Fibroblast of the aortic adventitia (primary cell): ENCODE measurements at regions not wholly inside any gene's neighbourhood (a gene's known extent, or its start where the extent isn't known, plus 50 kb on each side); places are given as distances from the start of the nearest gene placed in this dataset.

Experiments
- DNase-seq: peaks from one replicate; pipeline ENCODE4 v3.0.0-alpha.2; 2010; ENCODE audit warnings: low read depth
- H3K4me3 ChIP-seq: 2 replicates; pipeline ENCODE4 v1.5.1; 2011; ENCODE audit warnings: low read depth, mild to moderate bottlenecking, control low read depth, low read length, moderate library complexity
- TF ChIP-seq, protein P1 (sequence below): IDR thresholded peaks from 2 replicates; pipeline ENCODE4 v1.5.1; 2011; ENCODE audit warnings: mild to moderate bottlenecking, low read length, control low read depth, inconsistent platforms; ENCODE audit not compliant: insufficient read depth

DNA sequence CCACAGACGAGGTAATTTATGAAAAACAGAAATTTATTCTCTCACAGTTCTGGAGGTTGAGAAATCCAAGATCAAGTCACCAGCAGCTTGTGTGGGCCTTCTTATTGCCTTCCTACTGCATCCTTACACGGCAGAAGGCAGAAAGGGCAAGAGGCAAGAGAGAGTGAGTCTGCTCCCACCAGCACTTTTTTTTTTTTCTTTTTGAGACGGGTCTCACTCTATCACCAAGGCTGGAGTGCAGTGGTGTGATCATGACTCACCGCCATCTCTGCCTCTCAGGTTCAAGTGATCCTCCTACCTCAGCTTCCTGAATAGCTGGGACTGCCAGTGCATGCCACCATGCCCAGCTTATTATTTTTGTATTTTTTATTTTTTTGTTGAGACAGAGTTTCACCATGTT is 78.5 kb upstream of the HK2 start:
- H3K4me3 ChIP-seq: no peak overlapping the region
- DNase-seq: no peak
- TF ChIP-seq, protein P1, sequence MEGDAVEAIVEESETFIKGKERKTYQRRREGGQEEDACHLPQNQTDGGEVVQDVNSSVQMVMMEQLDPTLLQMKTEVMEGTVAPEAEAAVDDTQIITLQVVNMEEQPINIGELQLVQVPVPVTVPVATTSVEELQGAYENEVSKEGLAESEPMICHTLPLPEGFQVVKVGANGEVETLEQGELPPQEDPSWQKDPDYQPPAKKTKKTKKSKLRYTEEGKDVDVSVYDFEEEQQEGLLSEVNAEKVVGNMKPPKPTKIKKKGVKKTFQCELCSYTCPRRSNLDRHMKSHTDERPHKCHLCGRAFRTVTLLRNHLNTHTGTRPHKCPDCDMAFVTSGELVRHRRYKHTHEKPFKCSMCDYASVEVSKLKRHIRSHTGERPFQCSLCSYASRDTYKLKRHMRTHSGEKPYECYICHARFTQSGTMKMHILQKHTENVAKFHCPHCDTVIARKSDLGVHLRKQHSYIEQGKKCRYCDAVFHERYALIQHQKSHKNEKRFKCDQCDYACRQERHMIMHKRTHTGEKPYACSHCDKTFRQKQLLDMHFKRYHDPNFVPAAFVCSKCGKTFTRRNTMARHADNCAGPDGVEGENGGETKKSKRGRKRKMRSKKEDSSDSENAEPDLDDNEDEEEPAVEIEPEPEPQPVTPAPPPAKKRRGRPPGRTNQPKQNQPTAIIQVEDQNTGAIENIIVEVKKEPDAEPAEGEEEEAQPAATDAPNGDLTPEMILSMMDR: no peak

DNA sequence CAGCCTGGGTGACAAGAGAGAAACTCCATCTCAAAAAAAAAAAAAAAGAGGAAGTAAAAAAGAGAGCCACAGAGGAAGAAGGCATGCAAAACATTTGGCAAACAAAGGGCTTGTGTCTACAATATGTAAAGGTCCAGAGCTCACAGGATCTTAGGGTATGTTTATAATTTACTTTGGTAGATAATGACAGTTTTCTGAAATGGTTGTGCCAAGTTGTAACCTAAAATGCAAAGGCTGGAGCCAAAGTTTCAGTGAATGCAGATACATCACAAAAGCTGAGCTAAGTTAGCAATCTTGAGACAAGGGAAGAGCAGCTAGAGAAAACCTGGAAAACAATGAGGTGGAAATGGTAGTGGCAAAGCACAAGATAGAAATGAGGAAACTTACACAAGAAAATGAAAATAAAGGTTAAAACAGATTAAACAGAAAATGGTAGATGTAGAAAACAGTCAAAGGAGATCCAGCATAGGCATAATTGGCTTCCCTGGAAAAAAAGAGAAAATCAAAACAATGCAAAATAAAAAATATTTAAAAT is 77.5 kb upstream of the HK2 start:
- H3K4me3 ChIP-seq: no peak overlapping the region
- DNase-seq: no peak
- TF ChIP-seq, protein P1: no peak

DNA sequence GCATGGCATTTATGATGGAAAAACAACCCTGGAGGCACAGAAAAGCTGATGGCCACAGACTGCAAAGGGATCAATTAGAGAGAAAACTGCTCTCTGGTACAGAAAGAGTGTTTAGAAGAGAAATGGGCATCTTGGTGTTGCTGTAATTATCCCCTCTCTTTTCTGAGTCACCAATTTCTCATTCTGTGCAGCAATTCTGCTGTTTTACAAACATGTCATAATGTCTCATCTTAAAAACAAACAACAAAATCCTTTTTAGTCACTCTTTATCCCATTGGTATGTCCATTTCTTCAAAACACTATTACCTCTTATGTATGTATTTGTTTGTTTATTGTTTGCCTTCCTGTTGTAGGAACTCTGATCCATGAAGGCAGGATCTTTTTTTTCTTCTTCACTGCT is 73.9 kb upstream of the HK2 start:
- no peak overlapping the region for H3K4me3 ChIP-seq
- TF ChIP-seq, protein P1: no peak
- DNase-seq: no peak

DNA sequence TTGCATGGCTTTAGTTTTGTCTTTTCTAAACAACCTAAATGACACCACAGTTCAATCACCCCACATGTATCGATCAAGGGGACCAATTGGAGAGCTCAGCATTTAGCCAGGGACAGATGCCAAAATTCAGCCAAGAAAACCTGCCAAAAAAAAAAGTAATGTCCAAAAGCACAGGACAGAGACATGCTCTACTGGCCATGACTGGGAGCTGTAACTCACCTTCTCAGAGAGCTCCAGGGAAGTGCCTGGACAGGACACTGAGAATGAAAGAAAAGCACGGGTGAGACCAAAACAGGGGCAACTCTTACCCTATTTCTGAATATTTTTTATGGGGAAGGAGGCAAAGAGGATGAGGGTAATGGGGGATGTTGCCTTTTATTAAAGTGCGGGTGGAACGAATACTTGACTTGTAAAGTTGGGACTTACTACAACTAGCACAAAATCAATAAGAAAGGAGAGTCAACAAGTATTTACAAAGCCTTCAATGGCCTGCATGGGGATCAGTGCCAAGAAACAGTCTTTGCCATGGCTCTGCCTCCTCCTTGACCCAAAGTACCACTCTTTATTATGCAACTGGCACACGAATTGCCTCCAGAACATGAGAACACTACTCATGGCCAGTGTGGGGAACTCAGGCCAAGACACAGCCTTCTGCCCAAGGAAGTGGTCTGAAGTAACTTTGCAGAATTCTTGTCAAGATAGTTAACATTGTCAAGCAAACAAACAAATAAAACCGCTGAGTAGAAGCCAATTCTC is 72.9 kb upstream of the HK2 start:
- TF ChIP-seq, protein P1: no peak

DNA sequence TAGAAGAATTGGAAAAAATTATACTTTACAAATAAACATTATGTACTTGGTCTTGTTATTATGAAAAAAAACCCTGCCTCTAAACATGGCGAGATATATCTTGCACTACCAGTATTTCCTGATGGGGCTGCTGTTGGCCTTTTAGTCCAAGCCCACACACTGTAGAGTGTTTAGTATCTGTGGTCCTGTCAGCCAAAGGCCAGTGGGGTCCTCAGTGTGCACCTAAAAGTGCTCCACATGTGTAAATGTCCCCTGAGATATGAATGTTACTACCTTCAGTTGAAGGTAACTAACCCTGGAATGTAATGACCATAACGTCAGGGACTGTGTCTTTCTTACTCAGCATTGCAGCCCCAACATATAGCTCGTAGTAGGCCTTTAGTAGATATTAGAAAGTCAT is 71.1 kb upstream of the HK2 start:
- no peak for DNase-seq
- no peak overlapping the region for H3K4me3 ChIP-seq
- TF ChIP-seq, protein P1: no peak

More for the DNA sequence above, 72.9 kb upstream of the HK2 start:
- no peak overlapping the region for H3K4me3 ChIP-seq
- no peak for DNase-seq

DNA sequence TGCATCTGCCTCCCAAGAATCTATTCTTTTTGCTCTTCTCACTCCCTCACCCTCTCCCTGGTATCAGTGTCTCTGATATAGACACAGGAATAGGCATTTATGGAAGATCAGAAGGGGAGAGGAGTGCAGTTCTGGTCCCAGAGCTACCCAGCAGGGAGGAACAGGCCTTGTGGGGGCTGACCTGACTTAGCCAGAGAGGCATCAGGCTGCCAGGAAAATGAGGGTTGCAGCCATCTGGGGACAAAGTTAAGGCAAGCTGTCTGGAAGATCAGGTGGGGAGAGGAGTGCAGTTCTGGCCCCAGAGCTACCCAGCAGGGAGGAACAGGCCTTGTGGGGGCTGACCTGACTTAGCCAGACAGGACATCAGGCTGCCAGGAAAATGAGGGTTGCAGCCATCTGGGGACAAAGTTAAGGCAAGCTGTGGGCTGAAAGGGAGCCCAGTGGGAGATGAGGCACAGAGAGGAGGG is 69.9 kb upstream of the HK2 start:
- TF ChIP-seq, protein P1: no peak
- H3K4me3 ChIP-seq: no peak overlapping the region
- DNase-seq: no peak
